ENCODE measurements at regions not wholly inside any gene's neighbourhood (a gene's known extent, or its start where the extent isn't known, plus 50 kb on each side); places are given as distances from the start of the nearest gene placed in this dataset.

- DNase-seq (no peak), FAIRE-seq (no peak)
- Histone ChIP-seq H3K36me3 (ENCODE audit: control insufficient read depth in 2 of 3, insufficient read depth in 3 of 3, low read length in 3 of 3) (no peaks in the 10 kb centered on the region), H3K9ac (ENCODE audit: low read length in 3 of 3) (no peak overlapping the region), H3K4me1 (ENCODE audit: control insufficient read depth in 2 of 3, insufficient read depth in 2 of 3, low read depth in 1 of 3, low read length in 3 of 3) (no peaks in the 10 kb centered on the region), H3K9me3 (ENCODE audit: control insufficient read depth in 2 of 3, insufficient read depth in 1 of 3, low read length in 3 of 3) (no peaks in the 10 kb centered on the region), H3K4me3 (ENCODE audit: low read length in 3 of 3) (no peak overlapping the region), H3K27ac (ENCODE audit: low read depth in 2 of 2, low read length in 2 of 2) (no peak overlapping the region), H3K27me3 (ENCODE audit: control insufficient read depth, insufficient read depth, low read length) (no peaks in the 10 kb centered on the region)
- intact Hi-C loops (cut with DNase I) = no loop called here
- TF ChIP-seq CTCF (IDR thresholded peaks at IDR 0.05; ENCODE audit: borderline replicate concordance, extremely low read depth, insufficient read depth) = no peak
Observed at GRCh38 chr4:110271986-110272385, 73.6 kb upstream of the ELOVL6 start.

GRCh38 chr4:110270492-110271197, 72.2 kb upstream of the ELOVL6 start:
- intact Hi-C loops (cut with DNase I) = no loop called here
- no peaks in the 10 kb centered on the region for H3K27me3 ChIP-seq (ENCODE audit: control insufficient read depth, insufficient read depth, low read length)
- H3K4me3 ChIP-seq (ENCODE audit: low read length in 3 of 3) = no peak overlapping the region
- no peak for TF ChIP-seq CTCF (IDR thresholded peaks at IDR 0.05; ENCODE audit: borderline replicate concordance, extremely low read depth, insufficient read depth)
- H3K9me3 ChIP-seq (ENCODE audit: control insufficient read depth in 2 of 3, insufficient read depth in 1 of 3, low read length in 3 of 3) = no peaks in the 10 kb centered on the region
- no peak overlapping the region for H3K9ac ChIP-seq (ENCODE audit: low read length in 3 of 3)
- H3K27ac ChIP-seq (ENCODE audit: low read depth in 2 of 2, low read length in 2 of 2) = no peak overlapping the region
- no peaks in the 10 kb centered on the region for H3K36me3 ChIP-seq (ENCODE audit: control insufficient read depth in 2 of 3, insufficient read depth in 3 of 3, low read length in 3 of 3)
- no peaks in the 10 kb centered on the region for H3K4me1 ChIP-seq (ENCODE audit: control insufficient read depth in 2 of 3, insufficient read depth in 2 of 3, low read depth in 1 of 3, low read length in 3 of 3)
- DNase-seq (no peak), FAIRE-seq (no peak)

GRCh38 chr4:110268790-110269189, 70.4 kb upstream of the ELOVL6 start:
- no peak for TF ChIP-seq CTCF (IDR thresholded peaks at IDR 0.05; ENCODE audit: borderline replicate concordance, extremely low read depth, insufficient read depth)
- intact Hi-C loops (cut with DNase I) = no loop called here
- Histone ChIP-seq H3K36me3 (ENCODE audit: control insufficient read depth in 2 of 3, insufficient read depth in 3 of 3, low read length in 3 of 3) (no peaks in the 10 kb centered on the region), H3K4me1 (ENCODE audit: control insufficient read depth in 2 of 3, insufficient read depth in 2 of 3, low read depth in 1 of 3, low read length in 3 of 3) (no peaks in the 10 kb centered on the region), H3K27me3 (ENCODE audit: control insufficient read depth, insufficient read depth, low read length) (no peaks in the 10 kb centered on the region), H3K9ac (ENCODE audit: low read length in 3 of 3) (no peak overlapping the region), H3K9me3 (ENCODE audit: control insufficient read depth in 2 of 3, insufficient read depth in 1 of 3, low read length in 3 of 3) (no peaks in the 10 kb centered on the region), H3K27ac (ENCODE audit: low read depth in 2 of 2, low read length in 2 of 2) (no peak overlapping the region), H3K4me3 (ENCODE audit: low read length in 3 of 3) (no peak overlapping the region)
- no peak for DNase-seq
- no peak for FAIRE-seq

GRCh38 chr4:110268352-110268751, 69.9 kb upstream of the ELOVL6 start:
- Histone ChIP-seq H3K9ac (ENCODE audit: low read length in 3 of 3) (no peak overlapping the region), H3K36me3 (ENCODE audit: control insufficient read depth in 2 of 3, insufficient read depth in 3 of 3, low read length in 3 of 3) (no peaks in the 10 kb centered on the region), H3K4me3 (ENCODE audit: low read length in 3 of 3) (no peak overlapping the region), H3K27ac (ENCODE audit: low read depth in 2 of 2, low read length in 2 of 2) (no peak overlapping the region), H3K9me3 (ENCODE audit: control insufficient read depth in 2 of 3, insufficient read depth in 1 of 3, low read length in 3 of 3) (no peaks in the 10 kb centered on the region), H3K4me1 (ENCODE audit: control insufficient read depth in 2 of 3, insufficient read depth in 2 of 3, low read depth in 1 of 3, low read length in 3 of 3) (no peaks in the 10 kb centered on the region), H3K27me3 (ENCODE audit: control insufficient read depth, insufficient read depth, low read length) (no peaks in the 10 kb centered on the region)
- TF ChIP-seq CTCF (IDR thresholded peaks at IDR 0.05; ENCODE audit: borderline replicate concordance, extremely low read depth, insufficient read depth) = no peak
- intact Hi-C loops (cut with DNase I) = no loop called here
- DNase-seq = no peak
- no peak for FAIRE-seq

Measured in kidney (tissue), 13 donors.